GM12892 (cell line): ENCODE measurements at regions not wholly inside any gene's neighbourhood (a gene's known extent, or its start where the extent isn't known, plus 50 kb on each side); places are given as distances from the start of the nearest gene placed in this dataset.

Source experiments
- POLR2A ChIP-seq: IDR thresholded peaks from 2 replicates; pipeline ENCODE4 v1.6.1; 2011; ENCODE audit warnings: low read depth, low read length, control low read depth
- TAF1 ChIP-seq: IDR thresholded peaks from 2 replicates; pipeline ENCODE4 v1.6.1; 2011; ENCODE audit warnings: low read depth, mild to moderate bottlenecking, control low read depth, low read length, borderline replicate concordance

- no peak for TF ChIP-seq POLR2A
- TF ChIP-seq TAF1: no peak
These were observed 156.4 kb downstream of the PPARGC1A start for GRCh38 chr4:23733476-23733875.
